ENCODE measurements at regions not wholly inside any gene's neighbourhood (a gene's known extent, or its start where the extent isn't known, plus 50 kb on each side); places are given as distances from the start of the nearest gene placed in this dataset.
"Not testable (repeated sequence)": the region's sequence is repeated elsewhere in the genome, so short reads cannot be mapped to it uniquely, and the experiment has no call there.

GRCh38 chr2:49801898-49802450 lies 647.7 kb upstream of the FSHR start:
- DNase-seq, result no peak

- DNase-seq, result no peak
Measured at GRCh38 chr2:49798570-49798969, 644.3 kb upstream of the FSHR start.

- no peak for DNase-seq
Measured at GRCh38 chr2:49796266-49796665, 642.0 kb upstream of the FSHR start.

- DNase-seq, result no peak
Measured at GRCh38 chr2:49794396-49794795, 640.1 kb upstream of the FSHR start.

GRCh38 chr2:49788300-49788699 lies 634.0 kb upstream of the FSHR start:
- no peak for DNase-seq

GRCh38 chr2:49780949-49781348 lies 626.6 kb upstream of the FSHR start:
- DNase-seq, result no peak

- no peak for DNase-seq
Measured at GRCh38 chr2:49772299-49772970, 618.1 kb upstream of the FSHR start.

- DNase-seq, result no peak
Measured at GRCh38 chr2:49770919-49771318, 616.6 kb upstream of the FSHR start.

- no peak for DNase-seq
Measured at GRCh38 chr2:49767316-49767715, 613.0 kb upstream of the FSHR start.

- DNase-seq, result no peak
Measured at GRCh38 chr2:49755777-49756176, 601.5 kb upstream of the FSHR start.

- DNase-seq, result no peak
Measured at GRCh38 chr2:49754381-49754780, 600.1 kb upstream of the FSHR start.

- DNase-seq, result no peak
Measured at GRCh38 chr2:49753344-49753985, 599.1 kb upstream of the FSHR start.

GRCh38 chr2:49737606-49738005 lies 583.3 kb upstream of the FSHR start:
- DNase-seq, result no peak

- DNase-seq, result not testable (repeated sequence)
Measured at GRCh38 chr2:49732924-49733323, 578.6 kb upstream of the FSHR start.

- DNase-seq, result no peak
Measured at GRCh38 chr2:49719241-49719640, 564.9 kb upstream of the FSHR start.

- no peak for DNase-seq
Measured at GRCh38 chr2:49715597-49715996, 561.3 kb upstream of the FSHR start.

- DNase-seq, result no peak
Measured at GRCh38 chr2:49714454-49714853, 560.1 kb upstream of the FSHR start.

- DNase-seq, result no peak
Measured at GRCh38 chr2:49702740-49703139, 548.4 kb upstream of the FSHR start.

GRCh38 chr2:49693961-49694360 lies 539.6 kb upstream of the FSHR start:
- no peak for DNase-seq

GRCh38 chr2:49692022-49692421 lies 537.7 kb upstream of the FSHR start:
- not testable (repeated sequence) for DNase-seq

- DNase-seq, result peak; percentile 31 to 33
Measured at GRCh38 chr2:49687918-49688317, 533.6 kb upstream of the FSHR start.

GRCh38 chr2:49686897-49687442 lies 532.7 kb upstream of the FSHR start:
- DNase-seq, result no peak

- no peak for DNase-seq
Measured at GRCh38 chr2:49686291-49686690, 532.0 kb upstream of the FSHR start.

- DNase-seq, result no peak
Measured at GRCh38 chr2:49677227-49677626, 522.9 kb upstream of the FSHR start.
